ENCODE measurements at regions not wholly inside any gene's neighbourhood (a gene's known extent, or its start where the extent isn't known, plus 50 kb on each side); places are given as distances from the start of the nearest gene placed in this dataset.

- WGBS, 2 donors = 82 to 90% methylated on average over 7 of the region's 7 CpGs
- Histone ChIP-seq H3K27ac (no peak overlapping the region), H3K27me3 (no peaks in the 10 kb centered on the region), H3K4me1 (no peaks in the 10 kb centered on the region), H3K36me3 (no peaks in the 10 kb centered on the region), H3K4me3 (no peak overlapping the region), H3K9me3 (no peaks in the 10 kb centered on the region)
- intact Hi-C loops (cut with DNase I) = no loop called here
- no peak for TF ChIP-seq CTCF (IDR thresholded peaks at IDR 0.05)
- TF ChIP-seq POLR2AphosphoS5 (IDR thresholded peaks at IDR 0.05) = no peak
- no peak for TF ChIP-seq POLR2A (IDR thresholded peaks at IDR 0.05)
- TF ChIP-seq EP300 (IDR thresholded peaks at IDR 0.05) = no peak
- no peak for DNase-seq
These were observed 107.2 kb upstream of the TBL1X start for GRCh38 chrX:9357518-9358114.

- no peak overlapping the region for H3K4me3 ChIP-seq
- H3K27ac ChIP-seq = no peak overlapping the region
- DNase-seq = no peak
- H3K9me3 ChIP-seq = no peaks in the 10 kb centered on the region
- no peaks in the 10 kb centered on the region for H3K36me3 ChIP-seq
- intact Hi-C loops (cut with DNase I) = no loop called here
- no peaks in the 10 kb centered on the region for H3K27me3 ChIP-seq
- TF ChIP-seq EP300 (IDR thresholded peaks at IDR 0.05) (no peak), CTCF (IDR thresholded peaks at IDR 0.05) (no peak), POLR2A (IDR thresholded peaks at IDR 0.05) (no peak), POLR2AphosphoS5 (IDR thresholded peaks at IDR 0.05) (no peak)
- WGBS, 2 donors = 83 to 84% methylated on average over 13 of the region's 13 CpGs
- no peaks in the 10 kb centered on the region for H3K4me1 ChIP-seq
These were observed 102.4 kb upstream of the TBL1X start for GRCh38 chrX:9362363-9362928.

GRCh38 chrX:9367421-9367820, 97.4 kb upstream of the TBL1X start:
- 78 to 79% methylated on average over 2 of the region's 2 CpGs for WGBS, 2 donors
- Histone ChIP-seq H3K27me3 (no peaks in the 10 kb centered on the region), H3K4me1 (no peaks in the 10 kb centered on the region), H3K27ac (no peak overlapping the region), H3K36me3 (no peaks in the 10 kb centered on the region), H3K4me3 (no peak overlapping the region), H3K9me3 (no peaks in the 10 kb centered on the region)
- intact Hi-C loops (cut with DNase I) = no loop called here
- DNase-seq = no peak
- TF ChIP-seq POLR2AphosphoS5 (IDR thresholded peaks at IDR 0.05) (no peak), EP300 (IDR thresholded peaks at IDR 0.05) (no peak), POLR2A (IDR thresholded peaks at IDR 0.05) (no peak), CTCF (IDR thresholded peaks at IDR 0.05) (no peak)

- TF ChIP-seq POLR2AphosphoS5 (IDR thresholded peaks at IDR 0.05) (no peak), POLR2A (IDR thresholded peaks at IDR 0.05) (no peak), EP300 (IDR thresholded peaks at IDR 0.05) (no peak), CTCF (IDR thresholded peaks at IDR 0.05) (no peak)
- DNase-seq = no peak
- H3K27ac ChIP-seq = no peak overlapping the region
These were observed 96.6 kb upstream of the TBL1X start for GRCh38 chrX:9368262-9368661.

More at GRCh38 chrX:9368262-9368661, 96.6 kb upstream of the TBL1X start:
- Histone ChIP-seq H3K36me3 (no peaks in the 10 kb centered on the region), H3K9me3 (no peaks in the 10 kb centered on the region), H3K4me3 (no peak overlapping the region), H3K27me3 (no peaks in the 10 kb centered on the region), H3K4me1 (no peaks in the 10 kb centered on the region)
- 88 to 96% methylated on average over 6 of the region's 6 CpGs for WGBS, 2 donors
- intact Hi-C loops (cut with DNase I) = no loop called here
